ENCODE measurements at regions not wholly inside any gene's neighbourhood (a gene's known extent, or its start where the extent isn't known, plus 50 kb on each side); places are given as distances from the start of the nearest gene placed in this dataset.

DNA sequence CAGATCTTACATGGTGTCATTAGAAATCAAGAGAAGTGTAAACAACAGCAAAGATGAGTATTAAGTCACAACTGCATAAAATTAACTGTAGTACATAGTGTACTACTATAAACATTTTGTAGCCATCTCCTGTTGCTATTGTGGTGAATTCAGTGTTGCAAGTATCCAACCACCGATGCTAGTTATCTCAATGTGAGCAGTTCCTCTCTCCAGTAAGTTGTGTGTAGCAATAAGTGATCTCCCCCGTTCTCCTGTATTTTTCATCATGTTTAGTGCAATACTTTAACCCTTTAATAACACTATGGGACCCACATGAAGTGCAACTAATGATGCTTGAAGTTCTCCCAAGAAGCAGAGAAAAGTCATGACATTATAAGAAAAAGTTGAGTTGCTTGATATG is 264.7 kb upstream of the KCNH8 start:
- Histone ChIP-seq H3K4me3 (ENCODE audit: insufficient read depth, low read depth, low read length) (no peak overlapping the region), H3K79me1 (ENCODE audit: low read depth in 1 of 2, low read length in 2 of 2) (no peaks in the 10 kb centered on the region), H2AK5ac (ENCODE audit: low read depth, low read length) (no peak overlapping the region), H3K4ac (ENCODE audit: low read depth, low read length) (no peak overlapping the region), H3K27ac (ENCODE audit: insufficient read depth, low read length) (no peak overlapping the region), H4K5ac (ENCODE audit: low read depth, low read length) (no peak overlapping the region), H2AFZ (replicated peaks; ENCODE audit: low read length, poor library complexity) (no peak overlapping the region), H2BK20ac (ENCODE audit: low read depth, low read length) (no peak overlapping the region), H3K9me3 (ENCODE audit: control insufficient read depth, insufficient read depth, low read length) (peaks cover 5% of the 10 kb centered on the region), H3K56ac (ENCODE audit: extremely low read depth, insufficient read depth, low read length) (no peak overlapping the region), H4K8ac (ENCODE audit: low read depth in 2 of 2, low read length in 2 of 2) (no peak overlapping the region), H2AK9ac (replicated peaks; ENCODE audit: low read depth, low read length, poor library complexity) (no peak overlapping the region), H2BK15ac (ENCODE audit: low read depth, low read length) (no peak overlapping the region), H3K36me3 (ENCODE audit: control insufficient read depth, insufficient read depth, low read length) (no peaks in the 10 kb centered on the region), H3K23ac (ENCODE audit: low read depth, low read length) (no peak overlapping the region), H3K14ac (replicated peaks; ENCODE audit: low read depth, low read length) (no peak overlapping the region), H3K27me3 (ENCODE audit: control insufficient read depth, insufficient read depth, low read length) (no peaks in the 10 kb centered on the region), H3K9me1 (ENCODE audit: insufficient read depth, low read length) (no peaks in the 10 kb centered on the region), H3K18ac (ENCODE audit: low read depth, low read length) (no peak overlapping the region), H3K4me2 (ENCODE audit: low read depth, low read length) (no peak overlapping the region), H4K20me1 (ENCODE audit: insufficient read depth, low read length) (no peaks in the 10 kb centered on the region), H3K9ac (ENCODE audit: low read depth, low read length) (no peak overlapping the region), H3K4me1 (ENCODE audit: control insufficient read depth, insufficient read depth, low read length) (no peaks in the 10 kb centered on the region), H2BK5ac (ENCODE audit: low read depth, low read length, poor library complexity, severe bottlenecking) (no peak overlapping the region), H4K91ac (ENCODE audit: insufficient read depth, low read depth, low read length) (no peak overlapping the region), H2BK120ac (ENCODE audit: low read depth, low read length) (no peak overlapping the region)
- ChIA-PET POLR2A (ENCODE audit: unreplicated experiment) (no interaction called here), CTCF (no interaction called here)
- intact Hi-C loops (cut with micrococcal nuclease): no loop called here
- dilution Hi-C loops (cut with HindIII; ENCODE audit: low sequenced_read_pairs, unreplicated experiment): no loop called here
- TF ChIP-seq, protein P1, sequence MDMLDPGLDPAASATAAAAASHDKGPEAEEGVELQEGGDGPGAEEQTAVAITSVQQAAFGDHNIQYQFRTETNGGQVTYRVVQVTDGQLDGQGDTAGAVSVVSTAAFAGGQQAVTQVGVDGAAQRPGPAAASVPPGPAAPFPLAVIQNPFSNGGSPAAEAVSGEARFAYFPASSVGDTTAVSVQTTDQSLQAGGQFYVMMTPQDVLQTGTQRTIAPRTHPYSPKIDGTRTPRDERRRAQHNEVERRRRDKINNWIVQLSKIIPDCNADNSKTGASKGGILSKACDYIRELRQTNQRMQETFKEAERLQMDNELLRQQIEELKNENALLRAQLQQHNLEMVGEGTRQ (IDR thresholded peaks at IDR 0.05; ENCODE audit: low read depth, low read length): no peak
- TF ChIP-seq RCOR1 (IDR thresholded peaks at IDR 0.05; ENCODE audit: insufficient replicate concordance, low read length) (no peak), BHLHE40 (IDR thresholded peaks at IDR 0.05; ENCODE audit: low read depth, low read length) (no peak), CHD1 (IDR thresholded peaks at IDR 0.05; ENCODE audit: low read depth, low read length) (no peak), RAD21 (IDR thresholded peaks at IDR 0.05; ENCODE audit: low read length) (no peak), CEBPB (IDR thresholded peaks at IDR 0.05; ENCODE audit: low read depth, low read length) (no peak)
- ATAC-seq (ENCODE audit: low read depth) (no peak), DNase-seq (no peak)
- no TSS peak for BruUV-seq (replicated peaks)
- WGBS, 2 experiments (ENCODE audit: extremely low coverage in 2 of 2, insufficient read length in 1 of 2): no CpG with 5 or more reads among the region's 2 CpGs
- in situ Hi-C loops (cut with MboI; ENCODE audit: low sequenced_read_pairs): no loop called here
